PFSK-1 (cell line): ENCODE measurements at regions not wholly inside any gene's neighbourhood (a gene's known extent, or its start where the extent isn't known, plus 50 kb on each side); places are given as distances from the start of the nearest gene placed in this dataset.

Source experiments
- POLR2AphosphoS5 ChIP-seq: IDR thresholded peaks from 2 replicates; pipeline ENCODE4 v1.6.1; 2012; ENCODE audit warnings: low read depth, mild to moderate bottlenecking, control low read depth, low read length, moderate library complexity
- TAF1 ChIP-seq: IDR thresholded peaks from 2 replicates; pipeline ENCODE4 v1.6.1; 2012; ENCODE audit warnings: low read length, control low read depth, borderline replicate concordance; ENCODE audit not compliant: insufficient read depth
- TF ChIP-seq, protein P1 (sequence below), 2 experiments: IDR thresholded peaks; 2 replicates each; pipeline versions ENCODE4 v1.6.1 to v1.8.0; 2011 to 2012; ENCODE audit warnings: low read depth in 2 of 2, low read length in 2 of 2, control low read depth in 1 of 2, inconsistent platforms in 1 of 2, mild to moderate bottlenecking in 1 of 2, moderate library complexity in 1 of 2; ENCODE audit not compliant: insufficient read depth in 1 of 2

DNA sequence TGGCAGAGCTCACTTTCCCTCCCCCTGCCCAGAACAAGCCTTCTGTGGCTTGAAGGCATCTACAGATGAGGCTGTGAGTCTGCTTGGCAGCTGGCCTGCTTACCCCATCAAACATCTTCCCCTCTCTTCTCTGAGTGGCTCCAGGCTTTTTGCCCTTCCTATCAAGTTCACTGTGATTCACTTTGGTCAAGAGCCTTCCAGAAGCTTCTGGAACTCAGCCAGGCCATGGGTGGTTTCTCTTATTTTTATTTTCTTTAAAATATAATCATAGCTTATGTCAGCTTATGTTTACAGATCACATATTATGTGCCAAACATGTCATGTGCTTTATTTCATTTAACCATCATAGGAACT is 267.0 kb downstream of the SEC61B start:
- TF ChIP-seq POLR2AphosphoS5 (no peak), TAF1 (no peak)
- TF ChIP-seq, protein P1, sequence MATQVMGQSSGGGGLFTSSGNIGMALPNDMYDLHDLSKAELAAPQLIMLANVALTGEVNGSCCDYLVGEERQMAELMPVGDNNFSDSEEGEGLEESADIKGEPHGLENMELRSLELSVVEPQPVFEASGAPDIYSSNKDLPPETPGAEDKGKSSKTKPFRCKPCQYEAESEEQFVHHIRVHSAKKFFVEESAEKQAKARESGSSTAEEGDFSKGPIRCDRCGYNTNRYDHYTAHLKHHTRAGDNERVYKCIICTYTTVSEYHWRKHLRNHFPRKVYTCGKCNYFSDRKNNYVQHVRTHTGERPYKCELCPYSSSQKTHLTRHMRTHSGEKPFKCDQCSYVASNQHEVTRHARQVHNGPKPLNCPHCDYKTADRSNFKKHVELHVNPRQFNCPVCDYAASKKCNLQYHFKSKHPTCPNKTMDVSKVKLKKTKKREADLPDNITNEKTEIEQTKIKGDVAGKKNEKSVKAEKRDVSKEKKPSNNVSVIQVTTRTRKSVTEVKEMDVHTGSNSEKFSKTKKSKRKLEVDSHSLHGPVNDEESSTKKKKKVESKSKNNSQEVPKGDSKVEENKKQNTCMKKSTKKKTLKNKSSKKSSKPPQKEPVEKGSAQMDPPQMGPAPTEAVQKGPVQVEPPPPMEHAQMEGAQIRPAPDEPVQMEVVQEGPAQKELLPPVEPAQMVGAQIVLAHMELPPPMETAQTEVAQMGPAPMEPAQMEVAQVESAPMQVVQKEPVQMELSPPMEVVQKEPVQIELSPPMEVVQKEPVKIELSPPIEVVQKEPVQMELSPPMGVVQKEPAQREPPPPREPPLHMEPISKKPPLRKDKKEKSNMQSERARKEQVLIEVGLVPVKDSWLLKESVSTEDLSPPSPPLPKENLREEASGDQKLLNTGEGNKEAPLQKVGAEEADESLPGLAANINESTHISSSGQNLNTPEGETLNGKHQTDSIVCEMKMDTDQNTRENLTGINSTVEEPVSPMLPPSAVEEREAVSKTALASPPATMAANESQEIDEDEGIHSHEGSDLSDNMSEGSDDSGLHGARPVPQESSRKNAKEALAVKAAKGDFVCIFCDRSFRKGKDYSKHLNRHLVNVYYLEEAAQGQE (IDR thresholded peaks at IDR 0.05; ENCODE audit: insufficient read depth in 1 of 2, low read depth in 2 of 2, low read length in 2 of 2) = no peak
